HTR-8/SVneo (cell line): ENCODE measurements at regions not wholly inside any gene's neighbourhood (a gene's known extent, or its start where the extent isn't known, plus 50 kb on each side); places are given as distances from the start of the nearest gene placed in this dataset.

ENCODE experiments used
- DNase-seq: peaks from one replicate; pipeline ENCODE4 v3.0.0; 2011; ENCODE audit warnings: low spot score, mixed read lengths; ENCODE audit not compliant: insufficient read length
- FAIRE-seq: peaks from 2 replicates; lab custom pipeline; 2011; peaks lifted over from hg19 to GRCh38; lab: Jason Lieb, UNC

DNA sequence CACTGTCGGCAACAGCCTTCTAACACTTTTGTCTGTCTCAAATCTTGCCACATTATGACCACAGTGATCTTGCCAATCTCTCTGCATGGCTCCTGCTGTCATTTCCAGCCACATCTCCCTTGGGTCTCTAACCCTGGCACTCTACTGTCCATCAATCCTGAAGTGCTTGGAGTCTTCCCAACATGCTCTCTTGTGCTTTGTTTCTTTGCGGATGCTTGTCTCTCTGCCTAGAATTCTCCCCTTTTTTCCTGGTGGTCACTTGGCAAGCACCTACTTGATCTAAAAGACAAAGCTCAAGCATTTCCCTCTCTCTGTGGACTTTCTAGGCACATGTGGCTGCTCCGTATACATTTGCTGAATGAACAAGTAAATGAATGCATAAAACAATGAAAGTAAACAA is 290.7 kb upstream of the MAP3K7 start:
- DNase-seq (no peak), FAIRE-seq (no peak)

DNA sequence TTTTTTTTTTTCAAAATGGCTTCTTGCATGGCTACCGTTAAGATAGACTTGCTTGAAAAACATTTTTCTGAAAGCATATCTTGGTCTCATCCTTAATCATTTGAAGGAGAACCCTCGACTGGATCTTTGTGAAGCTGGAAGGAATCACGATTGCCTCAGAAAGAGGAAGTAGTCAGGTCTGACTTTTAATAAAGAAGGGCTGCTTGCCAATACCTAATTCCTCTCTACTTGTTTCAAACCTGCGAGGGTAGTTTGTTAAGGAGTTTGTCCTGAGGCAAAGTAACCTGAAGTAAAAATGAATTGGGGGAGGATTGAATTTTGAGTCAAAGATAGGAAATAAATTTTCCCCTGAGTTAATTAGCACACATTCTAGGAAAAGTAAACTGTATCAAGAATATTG is 288.1 kb upstream of the MAP3K7 start:
- DNase-seq (no peak), FAIRE-seq (no peak)

DNA sequence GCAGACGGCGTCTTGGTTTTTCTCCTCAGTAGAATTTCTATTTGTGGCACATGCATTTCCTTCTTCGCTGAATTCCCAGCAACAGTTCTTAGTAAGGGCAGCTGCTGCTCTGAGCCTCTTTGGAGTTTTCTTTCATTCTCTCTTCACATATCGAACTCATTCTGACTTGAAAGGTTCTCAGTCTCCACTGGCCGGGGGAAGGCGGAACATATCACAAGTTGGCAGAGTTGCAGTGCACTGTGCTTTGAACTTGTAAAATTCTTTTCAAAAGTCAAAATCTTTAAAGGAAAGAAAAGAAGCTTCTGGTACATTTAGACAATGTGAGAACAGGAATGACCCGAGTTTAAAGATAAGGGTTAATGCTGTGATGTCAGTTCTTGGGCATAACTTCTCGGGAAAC is 286.1 kb upstream of the MAP3K7 start:
- FAIRE-seq: no peak
- no peak for DNase-seq

DNA sequence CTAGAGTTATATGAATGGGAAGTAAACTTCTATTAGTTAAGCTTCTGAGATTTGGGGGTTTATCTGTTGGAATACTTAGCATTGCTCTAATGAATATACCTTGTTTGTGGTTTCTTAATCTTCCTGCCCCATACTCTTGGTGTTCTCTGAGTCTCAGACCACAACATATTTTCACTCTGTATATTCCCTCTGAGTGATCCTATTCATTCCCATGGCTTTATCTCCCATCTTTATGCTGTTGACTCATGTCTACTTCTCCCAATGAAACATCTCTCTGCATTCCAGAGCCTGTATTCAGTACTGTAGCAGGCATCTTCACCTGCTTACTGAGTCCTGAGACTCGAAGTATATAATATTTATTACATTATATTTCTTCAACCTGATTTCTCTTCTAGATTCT is 283.7 kb upstream of the MAP3K7 start:
- FAIRE-seq (no peak), DNase-seq (no peak)

DNA sequence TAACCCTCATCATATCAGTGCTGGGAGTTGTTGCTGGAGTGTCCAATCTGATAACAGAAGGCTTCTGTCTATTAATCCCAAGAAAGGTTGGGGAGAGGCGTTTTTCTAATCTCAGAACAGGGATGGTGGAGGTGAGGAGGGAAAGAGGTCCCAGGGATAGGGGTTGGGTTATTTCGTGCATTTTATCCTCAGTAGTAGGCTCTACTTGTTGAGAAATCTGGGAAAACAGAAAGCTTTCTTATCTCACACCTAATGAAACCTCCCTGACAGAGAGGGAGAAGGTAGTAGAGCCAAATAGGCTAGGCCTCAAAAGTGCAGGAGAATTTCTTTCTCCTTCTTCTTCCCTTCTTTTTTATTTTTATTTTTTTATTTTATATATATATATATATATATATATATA is 281.8 kb upstream of the MAP3K7 start:
- DNase-seq (no peak), FAIRE-seq (no peak)

DNA sequence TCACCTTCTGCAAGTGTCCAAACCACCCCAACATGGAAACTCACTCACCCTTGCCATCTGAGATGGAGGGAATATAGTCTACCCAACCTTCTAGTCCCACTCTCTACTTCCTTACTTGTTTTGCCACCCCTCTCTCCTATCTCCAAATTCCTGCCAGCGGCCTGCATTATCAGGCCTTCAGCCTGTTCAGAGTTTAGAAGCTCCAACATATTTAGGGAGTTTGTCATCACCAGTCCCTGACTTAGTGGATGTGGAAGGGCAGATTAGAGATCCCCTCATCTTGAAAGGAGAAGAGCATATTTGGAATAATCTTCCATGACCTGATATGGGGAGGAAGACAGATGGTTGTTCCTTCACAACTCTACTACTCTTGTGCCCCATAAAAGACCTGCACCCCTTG is 281.4 kb upstream of the MAP3K7 start:
- no peak for DNase-seq

DNA sequence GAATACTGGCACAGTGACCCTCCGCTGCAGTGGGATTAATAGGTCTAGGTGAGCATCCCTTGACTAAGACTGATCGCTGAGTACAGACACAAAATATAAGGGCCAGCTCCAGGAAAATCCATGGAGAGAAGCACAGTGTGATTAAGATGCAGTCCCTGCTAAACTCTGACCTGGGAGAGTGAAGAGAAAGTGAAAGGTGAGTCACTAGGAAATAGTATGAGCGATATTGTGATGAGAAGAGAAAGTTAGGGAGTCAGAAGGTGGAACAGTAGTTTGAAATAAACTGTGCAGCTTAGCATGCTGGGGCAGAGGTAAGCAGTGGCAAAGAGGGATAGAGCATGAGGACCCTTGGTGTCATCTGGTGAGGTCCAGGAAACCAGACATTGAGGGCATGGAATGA is 278.6 kb upstream of the MAP3K7 start:
- DNase-seq: no peak
- FAIRE-seq: no peak

More for the DNA sequence above, 281.4 kb upstream of the MAP3K7 start:
- FAIRE-seq: no peak

DNA sequence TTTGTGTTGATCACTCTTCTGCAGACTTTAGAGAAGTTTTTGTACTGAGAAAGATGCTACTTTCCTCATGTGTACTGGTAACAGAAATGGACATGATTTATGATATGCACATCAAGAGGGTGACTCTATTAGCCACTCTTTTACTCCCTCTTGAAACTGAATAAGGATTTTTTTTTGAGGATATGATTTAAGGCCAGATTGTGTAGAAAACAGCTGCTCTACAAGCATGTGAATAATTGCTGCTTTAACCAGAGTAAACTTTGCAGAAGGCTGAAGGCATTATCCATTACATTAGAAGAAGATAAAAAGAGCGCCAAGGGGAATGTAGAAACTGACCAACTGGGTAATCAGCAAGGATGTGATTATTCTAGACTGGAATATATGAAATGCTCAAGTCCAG is 276.2 kb upstream of the MAP3K7 start:
- no peak for FAIRE-seq
- DNase-seq: no peak

DNA sequence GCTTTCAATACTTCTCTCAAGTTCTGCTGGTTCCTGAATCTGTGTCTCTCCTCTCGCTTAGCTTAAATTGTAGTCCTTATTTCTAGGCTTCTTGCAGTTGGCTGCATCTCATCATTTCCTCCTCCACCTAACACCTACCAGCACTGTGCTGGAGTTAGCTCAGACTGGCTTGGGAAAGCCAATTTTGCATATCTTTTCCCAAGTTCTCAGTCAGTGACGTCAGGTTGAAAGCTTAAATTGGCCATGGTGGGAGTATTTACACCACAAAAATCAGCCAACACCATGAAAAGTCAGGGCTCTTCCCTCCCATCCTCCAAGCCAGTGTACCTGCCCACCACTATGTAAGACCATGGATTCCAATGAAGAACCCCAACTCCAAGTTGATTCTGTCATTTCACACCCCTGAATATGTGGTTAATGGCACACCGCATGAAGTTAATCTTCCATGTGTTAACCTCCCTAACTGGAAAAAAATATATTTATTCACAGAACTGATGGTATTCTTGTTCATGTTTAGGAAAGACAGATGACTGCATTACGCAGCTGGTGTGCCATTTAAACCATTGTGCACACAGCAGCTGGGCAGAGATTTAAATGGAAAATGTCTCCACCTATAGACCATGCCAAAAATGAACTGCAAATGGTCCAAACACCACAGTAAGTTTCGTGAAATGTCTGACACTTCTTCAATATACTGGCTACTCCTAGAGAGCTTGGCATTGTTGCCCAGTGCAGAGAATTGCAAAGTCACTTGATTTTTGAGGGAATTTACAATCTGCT is 274.1 kb upstream of the MAP3K7 start:
- FAIRE-seq (no peak), DNase-seq (no peak)

DNA sequence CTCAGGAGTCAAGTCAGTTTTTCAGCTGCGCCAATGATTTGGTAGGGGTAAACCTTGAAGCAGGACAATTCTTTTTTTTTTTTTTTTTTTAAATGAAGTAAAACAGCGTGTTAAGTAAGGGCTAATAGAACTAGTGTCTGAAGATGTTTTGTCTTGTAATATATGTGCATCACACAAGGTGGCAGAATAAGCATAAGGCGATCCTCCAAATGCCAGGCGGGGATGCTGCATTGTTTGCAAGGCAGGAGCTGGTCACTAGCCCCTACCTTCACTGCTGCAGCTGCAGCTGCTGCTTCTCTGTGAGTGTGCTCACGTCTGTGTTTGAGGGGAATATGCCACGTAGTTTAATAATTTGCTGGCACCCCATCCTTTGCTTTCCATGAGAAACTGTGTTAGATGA is 272.7 kb upstream of the MAP3K7 start:
- FAIRE-seq (no peak), DNase-seq (no peak)

DNA sequence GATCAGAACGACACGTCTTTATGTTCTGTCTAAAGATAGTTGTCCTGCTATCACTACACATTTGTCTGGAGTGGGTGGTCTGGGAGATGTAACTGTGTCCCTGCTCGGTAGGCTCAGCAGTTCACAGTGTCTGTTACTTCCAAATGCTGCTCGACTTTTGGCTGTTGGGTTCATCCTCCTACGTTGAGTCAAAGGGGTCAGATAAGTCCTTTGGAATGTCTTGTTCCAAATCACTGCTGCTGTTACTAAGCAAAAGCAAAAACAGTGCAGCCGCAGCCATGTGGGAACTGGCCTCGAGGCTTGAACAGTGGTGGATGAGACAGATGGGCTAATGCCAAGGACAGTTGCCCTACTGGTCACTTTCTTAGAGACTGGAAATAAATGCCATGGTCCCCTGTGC is 272.2 kb upstream of the MAP3K7 start:
- DNase-seq (no peak), FAIRE-seq (no peak)

DNA sequence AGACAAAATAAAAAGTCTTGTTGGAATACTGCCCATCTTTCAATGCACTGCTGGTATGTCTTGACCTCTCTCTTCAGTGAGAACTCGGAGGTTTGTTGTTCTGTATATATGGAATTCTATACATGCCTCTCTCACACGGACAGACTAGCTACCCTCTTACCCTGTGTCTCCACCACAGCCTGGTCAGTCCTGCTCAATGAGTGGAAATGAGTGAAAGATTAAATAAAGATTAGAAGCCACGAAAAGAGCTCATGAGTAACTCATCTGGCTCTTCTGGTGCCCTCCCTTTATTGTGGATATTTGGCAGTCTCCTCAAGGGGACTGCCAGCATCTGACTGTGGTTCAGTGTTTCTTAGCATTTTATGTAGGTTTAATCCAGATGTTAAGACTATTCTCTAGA is 262.8 kb upstream of the MAP3K7 start:
- DNase-seq: no peak

DNA sequence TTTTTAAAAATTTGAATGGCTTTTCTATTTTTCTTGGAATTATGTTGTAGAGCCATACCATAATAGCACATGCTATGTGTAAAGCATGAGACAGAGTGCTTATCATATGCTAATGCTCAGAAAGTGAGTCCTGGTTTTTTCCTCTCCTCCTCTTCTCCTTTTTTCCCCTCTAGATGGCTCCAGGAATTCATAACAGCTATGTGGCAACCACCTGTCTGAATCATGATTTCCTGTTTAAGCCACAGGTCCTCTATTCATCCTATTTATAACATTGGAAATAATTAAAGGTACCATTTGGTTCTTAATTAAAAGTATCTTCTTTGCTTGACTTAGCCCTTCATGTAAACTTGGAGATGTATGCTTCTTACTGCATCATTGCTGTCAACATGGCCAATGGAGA is 260.0 kb upstream of the MAP3K7 start:
- FAIRE-seq (no peak), DNase-seq (no peak)

More for the DNA sequence above, 262.8 kb upstream of the MAP3K7 start:
- no peak for FAIRE-seq

DNA sequence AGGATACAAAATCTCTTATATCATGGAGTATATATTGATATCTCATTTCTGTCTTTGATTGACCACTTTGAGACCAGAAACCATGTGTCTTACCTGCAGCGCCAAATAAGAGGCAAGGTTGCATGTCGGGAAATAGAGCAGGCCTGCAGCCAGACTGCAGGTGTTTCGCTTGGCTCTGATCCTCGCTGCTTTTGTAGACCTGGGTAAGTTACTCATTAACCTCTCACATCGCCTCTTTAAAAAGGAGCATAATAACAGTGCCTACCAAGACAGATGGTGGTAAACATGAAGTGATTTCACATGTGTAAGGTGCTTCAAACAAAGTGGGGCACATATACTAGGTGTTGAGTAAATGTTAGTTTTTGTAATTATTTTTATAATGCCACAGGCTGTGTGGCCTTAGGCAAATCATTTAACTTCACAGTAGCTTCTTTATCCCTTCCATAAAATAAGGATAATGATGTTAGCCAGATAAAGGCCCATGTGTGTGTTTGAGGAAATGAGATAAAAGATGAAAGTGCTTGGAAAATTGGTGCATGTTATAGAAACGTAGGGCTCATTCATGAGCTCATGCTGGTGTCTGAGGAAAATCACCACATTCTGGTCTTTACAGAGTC is 248.8 kb upstream of the MAP3K7 start:
- no peak for DNase-seq
- no peak for FAIRE-seq

DNA sequence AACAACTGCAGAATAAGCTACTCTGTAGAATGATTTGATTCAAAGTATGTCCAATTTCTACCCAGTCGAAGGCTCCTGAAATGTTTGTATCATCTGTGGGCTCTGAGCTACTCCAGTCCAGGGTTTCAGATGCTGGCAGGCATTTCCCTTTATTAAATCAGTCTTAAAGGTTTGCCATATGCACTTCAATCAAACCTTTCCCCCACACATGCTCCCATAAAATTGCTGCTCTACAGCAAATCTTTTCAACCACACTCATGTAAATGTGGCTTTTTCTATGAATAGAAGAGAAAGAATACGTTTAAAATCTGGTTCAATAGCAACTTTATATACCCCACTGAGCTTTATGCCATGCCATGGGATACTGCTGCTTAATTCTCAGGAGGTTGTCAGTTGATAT is 242.4 kb upstream of the MAP3K7 start:
- no peak for DNase-seq
- FAIRE-seq: no peak

DNA sequence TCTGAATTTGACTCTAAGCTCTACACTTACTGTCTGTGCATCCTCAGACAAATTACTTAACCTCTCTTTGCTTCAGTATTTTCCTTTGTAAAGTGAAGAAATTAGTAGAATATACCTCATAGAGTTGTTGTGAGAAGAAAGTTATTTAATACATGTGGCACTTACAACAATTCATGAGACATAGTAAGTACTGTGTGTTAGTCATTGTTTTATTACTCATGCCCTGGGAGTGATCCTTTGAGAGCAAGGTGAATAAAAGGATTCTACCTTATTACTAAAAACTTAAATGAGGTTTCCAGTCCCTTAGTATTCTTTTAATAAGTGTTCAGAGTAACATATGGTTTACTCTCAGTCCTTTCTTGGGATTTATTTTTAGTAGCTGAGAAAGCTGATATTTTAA is 233.6 kb upstream of the MAP3K7 start:
- no peak for DNase-seq
- no peak for FAIRE-seq

DNA sequence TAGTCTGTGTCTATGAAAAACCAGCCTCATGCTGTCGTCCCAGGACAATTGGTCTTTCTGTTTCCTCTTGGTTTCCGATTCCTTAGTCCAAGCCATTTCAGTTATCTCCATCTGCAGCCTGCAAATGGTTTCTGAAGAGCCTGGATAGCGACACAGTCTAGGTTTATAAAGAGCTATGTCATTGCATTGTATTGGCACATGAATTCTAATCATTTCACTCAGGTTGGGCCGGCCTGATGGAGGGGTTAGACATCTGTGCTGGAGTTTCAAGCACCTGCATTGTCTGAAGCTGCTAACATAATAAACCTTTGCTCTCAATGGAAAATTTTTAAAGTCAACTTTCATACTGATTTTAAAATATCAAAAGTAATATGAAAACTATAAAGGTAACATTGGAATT is 232.6 kb upstream of the MAP3K7 start:
- FAIRE-seq (no peak), DNase-seq (no peak)

DNA sequence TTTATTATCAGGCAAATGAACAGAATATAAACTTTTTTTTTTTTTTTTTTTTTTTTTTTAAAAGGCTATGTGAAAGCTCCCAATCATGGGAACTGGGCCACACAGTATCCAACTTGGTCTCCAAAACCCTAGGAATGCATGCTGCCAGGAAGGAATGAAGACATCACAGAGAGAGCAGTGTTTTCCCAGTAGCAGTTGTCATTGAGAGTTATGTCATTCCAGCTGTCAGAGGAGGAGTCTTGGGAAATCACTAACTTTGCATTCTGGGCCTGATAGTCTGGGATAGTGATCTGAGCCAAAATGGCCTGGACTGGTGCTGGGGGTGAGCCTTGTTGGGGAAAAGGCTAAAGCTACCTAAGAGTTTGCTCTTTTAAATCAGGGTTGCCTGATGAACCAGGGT is 231.3 kb upstream of the MAP3K7 start:
- DNase-seq (no peak), FAIRE-seq (no peak)

DNA sequence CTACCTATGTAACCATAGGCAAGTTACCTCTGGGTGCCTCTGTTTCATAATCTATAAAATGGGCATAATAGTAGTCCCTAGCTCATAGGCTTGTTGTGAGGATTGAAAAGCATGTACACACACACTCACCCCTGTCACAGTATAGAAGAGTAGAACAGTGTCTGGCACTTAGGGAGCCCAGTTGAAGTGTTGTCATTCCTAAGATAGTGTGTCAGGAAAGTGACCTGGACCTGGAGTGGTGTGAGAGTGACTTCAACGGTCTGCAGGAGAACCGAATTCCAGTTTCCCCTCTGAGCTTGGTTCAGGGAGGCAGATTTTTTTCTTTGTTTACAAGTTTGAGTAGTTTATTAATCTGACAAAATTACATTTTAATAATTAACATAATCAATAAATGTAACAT is 229.9 kb upstream of the MAP3K7 start:
- FAIRE-seq: no peak
- DNase-seq: no peak

DNA sequence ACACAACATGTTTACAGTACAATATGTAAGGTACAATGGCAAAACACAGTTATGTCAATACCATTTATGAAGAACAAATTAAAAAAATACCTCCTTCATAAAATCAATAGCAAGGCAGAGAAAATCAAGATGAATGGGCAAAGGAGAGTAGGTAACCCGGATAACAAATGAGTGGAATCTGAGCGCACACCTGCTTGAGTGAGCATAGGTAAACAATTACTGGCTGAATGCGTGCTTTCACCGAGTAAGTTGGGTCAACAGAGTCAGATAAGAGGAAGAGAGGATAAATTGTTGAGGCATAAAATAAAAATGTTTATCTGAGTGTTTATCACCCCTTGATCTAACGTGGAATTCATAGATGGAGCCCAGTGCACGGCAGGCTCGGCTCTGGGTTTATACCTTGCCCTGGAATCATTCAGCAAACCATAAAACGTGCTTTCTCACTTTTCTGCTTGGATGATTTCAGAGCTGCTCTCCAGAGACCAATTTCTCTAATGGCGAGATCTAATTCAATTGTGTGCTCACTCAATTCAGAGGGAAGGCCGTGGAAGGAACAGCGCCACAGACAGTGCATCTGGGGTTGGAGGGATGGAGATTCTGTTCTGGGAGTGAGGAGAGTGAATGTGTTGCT is 224.8 kb upstream of the MAP3K7 start:
- FAIRE-seq (no peak), DNase-seq (no peak)

DNA sequence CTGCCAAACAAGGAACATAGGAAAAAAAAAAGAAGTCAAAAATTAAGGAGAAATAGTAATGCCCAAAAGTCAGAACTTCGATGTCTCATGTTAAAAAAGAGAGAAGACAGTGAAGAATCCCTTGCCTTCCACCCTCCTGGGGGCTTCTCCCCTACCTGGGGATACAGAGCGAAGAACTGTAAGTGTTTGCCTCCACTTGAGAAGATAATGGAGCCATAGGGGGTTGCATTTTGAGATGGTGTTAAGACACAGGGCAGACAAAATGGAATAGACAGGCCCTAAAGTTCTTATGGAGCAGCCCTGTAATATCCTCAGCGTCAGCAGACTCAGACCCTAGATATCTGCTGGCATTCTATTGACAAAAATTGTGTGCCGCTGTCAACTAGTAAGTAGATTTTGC is 222.2 kb upstream of the MAP3K7 start:
- FAIRE-seq: no peak
- no peak for DNase-seq
